GM12878 (cell line): ENCODE measurements at regions not wholly inside any gene's neighbourhood (a gene's known extent, or its start where the extent isn't known, plus 50 kb on each side); places are given as distances from the start of the nearest gene placed in this dataset.

Experiments
- ATAC-seq: fragments of 200-7000 bp; cut with Tn5 transposase; 3 replicates; pipeline ENCODE4 v1.9.1; 2020; ENCODE audit warnings: mild to moderate bottlenecking, moderate library complexity
- BruUV-seq: library from RNA; stranded (reverse); fragments of 400-500 nt; replicated peaks from 2 replicates; lab custom pipeline; 2021; lab: Mats Ljungman, UMichigan
- CTCF ChIA-PET: fragments of 300-600 bp; sonication (Branson Sonifier 250); formaldehyde crosslinking; extraction: SDS; loops from one replicate; lab custom pipeline; 2021; ENCODE audit warnings: inconsistent platforms; lab: Yijun Ruan, JAX
- POLR2A ChIA-PET: fragments of 350-600 bp; formaldehyde crosslinking; extraction: SDS; loops from one replicate; lab custom pipeline; 2021; ENCODE audit warnings: inconsistent platforms; lab: Charles Lee
- RAD21 ChIA-PET: fragments of 300-600 bp; sonication (Branson Sonifier 250); formaldehyde crosslinking; loops from one replicate; lab custom pipeline; 2023; ENCODE audit warnings: antibody characterized with exemption; ENCODE audit not compliant: unreplicated experiment; lab: Charles Lee
- SMC1A ChIA-PET: fragments of 300-600 bp; sonication (Branson Sonifier 250); formaldehyde crosslinking; loops from one replicate; lab custom pipeline; 2023; ENCODE audit not compliant: unreplicated experiment, uncharacterized antibody; lab: Charles Lee
- DNase-seq: peaks from one replicate; pipeline ENCODE4 v3.0.0-alpha.2; 2011; ENCODE audit warnings: low read depth, low spot score
- FAIRE-seq: peaks from 3 replicates; lab custom pipeline; 2011; peaks lifted over from hg19 to GRCh38; lab: Jason Lieb, UNC
- H2AFZ ChIP-seq: 2 replicates; pipeline ENCODE4 v1.6.0; 2011; ENCODE audit warnings: low read depth, low read length, control low read depth; ENCODE audit not compliant: control insufficient read depth
- H3K27ac ChIP-seq: 2 replicates; pipeline ENCODE4 v1.5.1; 2011; ENCODE audit warnings: control low read depth; ENCODE audit not compliant: control insufficient read depth, insufficient read depth
- H3K27me3 ChIP-seq, 2 experiments: replicated peaks in 1 of 2; 2 replicates each; pipeline versions ENCODE4 v1.6.0 to v1.6.1; 2011; ENCODE audit warnings: low read length in 1 of 2; ENCODE audit not compliant: control insufficient read depth in 2 of 2, insufficient read depth in 2 of 2
- H3K36me3 ChIP-seq, 2 experiments: 2 replicates each; pipeline ENCODE4 v1.5.1; 2011; ENCODE audit warnings: low read length in 1 of 2; ENCODE audit not compliant: control insufficient read depth in 2 of 2, insufficient read depth in 2 of 2
- H3K4me1 ChIP-seq: 2 replicates; pipeline ENCODE4 v1.6.1; 2011; ENCODE audit warnings: mild to moderate bottlenecking, low read length, moderate library complexity, mixed read lengths; ENCODE audit not compliant: control insufficient read depth, insufficient read depth
- H3K4me2 ChIP-seq: 2 replicates; pipeline ENCODE4 v1.6.0; 2011; ENCODE audit warnings: control low read depth; ENCODE audit not compliant: control insufficient read depth, insufficient read depth
- H3K4me3 ChIP-seq: fragments of 200-600 bp; sonication (generic); 2 replicates; pipeline ENCODE4 v1.5.1; 2016
- H3K79me2 ChIP-seq: 2 replicates; pipeline ENCODE4 v1.6.0; 2011; ENCODE audit warnings: low read length; ENCODE audit not compliant: control insufficient read depth, insufficient read depth
- H3K9ac ChIP-seq: 2 replicates; pipeline ENCODE4 v1.8.0; 2011; ENCODE audit warnings: low read length, control low read depth, mixed read lengths; ENCODE audit not compliant: control insufficient read depth, insufficient read depth
- H3K9me3 ChIP-seq: replicated peaks from 3 replicates; pipeline ENCODE4 v1.5.1; 2011; ENCODE audit warnings: mild to moderate bottlenecking, low read length; ENCODE audit not compliant: control insufficient read depth, insufficient read depth
- H4K20me1 ChIP-seq: 2 replicates; pipeline ENCODE4 v1.6.0; 2011; ENCODE audit not compliant: control insufficient read depth, insufficient read depth
- ASH2L ChIP-seq: fragments of 300-600, 200-600 bp; sonication (generic); IDR thresholded peaks from 2 replicates; pipeline ENCODE4 v1.6.1; 2017; ENCODE audit warnings: low read depth, mild to moderate bottlenecking, borderline replicate concordance
- DPF2 ChIP-seq: fragments of 450-650 bp; IDR thresholded peaks from 2 replicates; pipeline ENCODE4 v1.6.1; 2017; ENCODE audit warnings: mild to moderate bottlenecking
- EED ChIP-seq: sonication (generic); IDR thresholded peaks from 2 replicates; pipeline ENCODE4 v1.6.1; 2016; ENCODE audit warnings: antibody characterized with exemption, low read depth
- GATAD2B ChIP-seq: fragments of 450-650 bp; conservative IDR thresholded peaks from 2 replicates; pipeline ENCODE4 v1.6.1; 2017; ENCODE audit warnings: low read depth, mild to moderate bottlenecking, moderate library complexity
- POU2F2 ChIP-seq: IDR thresholded peaks from 3 replicates; pipeline ENCODE4 v1.6.1; 2011; ENCODE audit warnings: low read depth, mild to moderate bottlenecking, low read length, borderline replicate concordance
- SPI1 ChIP-seq: IDR thresholded peaks from 2 replicates; pipeline ENCODE4 v1.6.1; 2011; ENCODE audit warnings: low read depth, mild to moderate bottlenecking, low read length, moderate library complexity, borderline replicate concordance; ENCODE audit not compliant: insufficient read depth
- SREBF1 ChIP-seq: IDR thresholded peaks from 2 replicates; pipeline ENCODE4 v1.6.1; 2012; ENCODE audit warnings: mild to moderate bottlenecking, low read length
- TARDBP ChIP-seq: IDR thresholded peaks from 2 replicates; pipeline ENCODE4 v1.6.1; 2016; ENCODE audit warnings: borderline replicate concordance
- TCF7 ChIP-seq: IDR thresholded peaks from 2 replicates; pipeline ENCODE4 v1.6.1; 2014; ENCODE audit warnings: antibody characterized with exemption, borderline replicate concordance
- ZNF207 ChIP-seq: fragments of 450-650 bp; IDR thresholded peaks from 2 replicates; pipeline ENCODE4 v1.6.1; 2014; ENCODE audit warnings: antibody characterized with exemption, mild to moderate bottlenecking, borderline replicate concordance
- ZSCAN29 ChIP-seq: fragments of 450-650 bp; IDR thresholded peaks from 2 replicates; pipeline ENCODE4 v1.6.1; 2017; ENCODE audit warnings: mild to moderate bottlenecking, moderate library complexity
- WGBS: methylation state at CpG from one replicate; pipeline ENCODE4 v1.1.6; 2016; ENCODE audit warnings: low lambda C conversion rate; ENCODE audit not compliant: insufficient replicate concordance, insufficient coverage; ENCODE audit errors: missing lambda C conversion rate; 5-methylcytosine and 5-hydroxymethylcytosine counted together
- in situ Hi-C: fragments of 300-500 bp; cut with MboI; formaldehyde crosslinking; loops from 9 replicates; pipeline ENCODE4 v1.14.3; 2018; ENCODE audit warnings: mixed read lengths
- intact Hi-C: fragments of 100-400 bp; cut with micrococcal nuclease; formaldehyde crosslinking; loops from one replicate; pipeline ENCODE4 v1.14.2; 2022; ENCODE audit not compliant: unreplicated experiment
- TF ChIP-seq, protein P1 (sequence below): fragments of 150-350 bp; IDR thresholded peaks from 2 replicates; pipeline ENCODE4 v1.6.1; 2016; ENCODE audit warnings: low read depth, low read length
- TF ChIP-seq, protein P2 (sequence below): IDR thresholded peaks from 2 replicates; pipeline ENCODE4 v1.6.1; 2011; ENCODE audit warnings: borderline replicate concordance, low read depth, mild to moderate bottlenecking, moderate library complexity, mixed read lengths, low read length; ENCODE audit not compliant: insufficient read depth; ENCODE audit errors: extremely low read length
- TF ChIP-seq, protein P3 (sequence below): fragments of 450-650 bp; formaldehyde crosslinking; IDR thresholded peaks from 2 replicates; pipeline ENCODE4 v1.4.0; 2020; ENCODE audit warnings: mild to moderate bottlenecking, moderate library complexity
- TF ChIP-seq, protein P4 (sequence below): fragments of 450-650 bp; IDR thresholded peaks from 2 replicates; pipeline ENCODE4 v1.6.1; 2016; ENCODE audit warnings: mild to moderate bottlenecking

DNA sequence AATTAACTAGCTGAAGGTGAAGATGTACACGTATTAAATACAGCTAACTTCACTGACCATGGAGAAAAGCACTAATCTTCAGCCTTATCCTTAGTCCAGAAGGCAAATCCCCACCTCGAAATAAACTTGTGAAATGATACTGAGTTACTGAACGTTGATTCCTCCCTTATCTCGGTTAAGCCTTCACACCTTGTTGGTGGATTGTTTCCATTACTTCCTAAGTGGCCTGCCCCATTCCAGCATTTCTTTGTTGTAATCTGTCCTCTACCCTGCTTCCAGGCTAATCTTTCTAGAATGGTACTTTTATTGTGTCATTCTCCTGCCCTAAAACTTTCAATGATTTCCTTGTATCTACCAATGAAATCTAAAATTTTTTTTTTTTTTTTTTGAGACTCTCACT is 68.6 kb downstream of the BUB3 start (continued):
- TF ChIP-seq, protein P1, sequence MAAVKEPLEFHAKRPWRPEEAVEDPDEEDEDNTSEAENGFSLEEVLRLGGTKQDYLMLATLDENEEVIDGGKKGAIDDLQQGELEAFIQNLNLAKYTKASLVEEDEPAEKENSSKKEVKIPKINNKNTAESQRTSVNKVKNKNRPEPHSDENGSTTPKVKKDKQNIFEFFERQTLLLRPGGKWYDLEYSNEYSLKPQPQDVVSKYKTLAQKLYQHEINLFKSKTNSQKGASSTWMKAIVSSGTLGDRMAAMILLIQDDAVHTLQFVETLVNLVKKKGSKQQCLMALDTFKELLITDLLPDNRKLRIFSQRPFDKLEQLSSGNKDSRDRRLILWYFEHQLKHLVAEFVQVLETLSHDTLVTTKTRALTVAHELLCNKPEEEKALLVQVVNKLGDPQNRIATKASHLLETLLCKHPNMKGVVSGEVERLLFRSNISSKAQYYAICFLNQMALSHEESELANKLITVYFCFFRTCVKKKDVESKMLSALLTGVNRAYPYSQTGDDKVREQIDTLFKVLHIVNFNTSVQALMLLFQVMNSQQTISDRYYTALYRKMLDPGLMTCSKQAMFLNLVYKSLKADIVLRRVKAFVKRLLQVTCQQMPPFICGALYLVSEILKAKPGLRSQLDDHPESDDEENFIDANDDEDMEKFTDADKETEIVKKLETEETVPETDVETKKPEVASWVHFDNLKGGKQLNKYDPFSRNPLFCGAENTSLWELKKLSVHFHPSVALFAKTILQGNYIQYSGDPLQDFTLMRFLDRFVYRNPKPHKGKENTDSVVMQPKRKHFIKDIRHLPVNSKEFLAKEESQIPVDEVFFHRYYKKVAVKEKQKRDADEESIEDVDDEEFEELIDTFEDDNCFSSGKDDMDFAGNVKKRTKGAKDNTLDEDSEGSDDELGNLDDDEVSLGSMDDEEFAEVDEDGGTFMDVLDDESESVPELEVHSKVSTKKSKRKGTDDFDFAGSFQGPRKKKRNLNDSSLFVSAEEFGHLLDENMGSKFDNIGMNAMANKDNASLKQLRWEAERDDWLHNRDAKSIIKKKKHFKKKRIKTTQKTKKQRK = no peak
- TF ChIP-seq SREBF1 (no peak), GATAD2B (no peak), EED (no peak)

DNA sequence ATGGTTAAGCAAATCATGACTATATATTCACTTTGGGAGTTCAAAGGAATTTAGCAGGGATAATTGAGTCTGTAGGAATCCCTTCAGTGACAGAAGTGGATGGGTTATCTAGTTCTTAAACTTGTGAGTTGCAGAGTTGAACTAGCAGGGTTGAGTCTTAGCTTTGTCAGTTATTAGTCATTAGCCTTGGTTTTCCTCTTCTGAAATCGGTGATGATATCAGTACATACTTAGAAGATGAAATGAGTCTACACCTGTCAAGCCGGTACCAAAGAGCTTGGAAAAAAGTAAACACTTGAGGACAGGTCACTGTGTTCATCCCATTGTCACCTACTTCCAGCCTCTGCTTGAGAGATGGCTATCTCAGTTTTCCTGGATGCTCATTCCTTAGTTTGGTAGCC is 73.5 kb downstream of the BUB3 start:
- ChIA-PET POLR2A (no interaction called here), CTCF (interaction anchor here (0.5 to 2.6 kb wide), 3 partner anchors 21 to 736 kb away, joined by 3 to 9 read pairs (median 4); no protein-coding TSS in a partner anchor), SMC1A (interaction anchor here (1.0 kb wide), 1 partner anchor 188 kb away, joined by 3 read pairs; no protein-coding TSS in a partner anchor), RAD21 (interaction anchor here (1.3 kb wide), 1 partner anchor 20 kb away, joined by 3 read pairs; no protein-coding TSS in a partner anchor)
- no peak overlapping the region for H3K4me2 ChIP-seq
- H2AFZ ChIP-seq = no peak overlapping the region
- no TSS peak for BruUV-seq
- peaks cover 1% of the 10 kb centered on the region; the same call in 1 of the 3 replicates for H3K9me3 ChIP-seq
- H3K36me3 ChIP-seq = no peaks in the 10 kb centered on the region
- no peaks in the 10 kb centered on the region for H4K20me1 ChIP-seq
- no peak overlapping the region for H3K27ac ChIP-seq
- no peaks in the 10 kb centered on the region for H3K27me3 ChIP-seq
- no peaks in the 10 kb centered on the region for H3K4me1 ChIP-seq
- ATAC-seq (no peak), FAIRE-seq (no peak), DNase-seq (no peak)
- intact Hi-C loops = no loop called here
- 50% methylated on average over 2 of the region's 2 CpGs for WGBS
- in situ Hi-C loops = no loop called here
- no peak overlapping the region for H3K9ac ChIP-seq
- H3K79me2 ChIP-seq = no peaks in the 10 kb centered on the region
- no peak overlapping the region for H3K4me3 ChIP-seq
- TF ChIP-seq, protein P2, sequence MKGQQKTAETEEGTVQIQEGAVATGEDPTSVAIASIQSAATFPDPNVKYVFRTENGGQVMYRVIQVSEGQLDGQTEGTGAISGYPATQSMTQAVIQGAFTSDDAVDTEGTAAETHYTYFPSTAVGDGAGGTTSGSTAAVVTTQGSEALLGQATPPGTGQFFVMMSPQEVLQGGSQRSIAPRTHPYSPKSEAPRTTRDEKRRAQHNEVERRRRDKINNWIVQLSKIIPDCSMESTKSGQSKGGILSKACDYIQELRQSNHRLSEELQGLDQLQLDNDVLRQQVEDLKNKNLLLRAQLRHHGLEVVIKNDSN = no peak
- TF ChIP-seq ZNF207 (no peak), ZSCAN29 (no peak), POU2F2 (no peak), ASH2L (no peak), TARDBP (no peak), TCF7 (no peak), SPI1 (no peak), DPF2 (no peak)
- TF ChIP-seq, protein P3, sequence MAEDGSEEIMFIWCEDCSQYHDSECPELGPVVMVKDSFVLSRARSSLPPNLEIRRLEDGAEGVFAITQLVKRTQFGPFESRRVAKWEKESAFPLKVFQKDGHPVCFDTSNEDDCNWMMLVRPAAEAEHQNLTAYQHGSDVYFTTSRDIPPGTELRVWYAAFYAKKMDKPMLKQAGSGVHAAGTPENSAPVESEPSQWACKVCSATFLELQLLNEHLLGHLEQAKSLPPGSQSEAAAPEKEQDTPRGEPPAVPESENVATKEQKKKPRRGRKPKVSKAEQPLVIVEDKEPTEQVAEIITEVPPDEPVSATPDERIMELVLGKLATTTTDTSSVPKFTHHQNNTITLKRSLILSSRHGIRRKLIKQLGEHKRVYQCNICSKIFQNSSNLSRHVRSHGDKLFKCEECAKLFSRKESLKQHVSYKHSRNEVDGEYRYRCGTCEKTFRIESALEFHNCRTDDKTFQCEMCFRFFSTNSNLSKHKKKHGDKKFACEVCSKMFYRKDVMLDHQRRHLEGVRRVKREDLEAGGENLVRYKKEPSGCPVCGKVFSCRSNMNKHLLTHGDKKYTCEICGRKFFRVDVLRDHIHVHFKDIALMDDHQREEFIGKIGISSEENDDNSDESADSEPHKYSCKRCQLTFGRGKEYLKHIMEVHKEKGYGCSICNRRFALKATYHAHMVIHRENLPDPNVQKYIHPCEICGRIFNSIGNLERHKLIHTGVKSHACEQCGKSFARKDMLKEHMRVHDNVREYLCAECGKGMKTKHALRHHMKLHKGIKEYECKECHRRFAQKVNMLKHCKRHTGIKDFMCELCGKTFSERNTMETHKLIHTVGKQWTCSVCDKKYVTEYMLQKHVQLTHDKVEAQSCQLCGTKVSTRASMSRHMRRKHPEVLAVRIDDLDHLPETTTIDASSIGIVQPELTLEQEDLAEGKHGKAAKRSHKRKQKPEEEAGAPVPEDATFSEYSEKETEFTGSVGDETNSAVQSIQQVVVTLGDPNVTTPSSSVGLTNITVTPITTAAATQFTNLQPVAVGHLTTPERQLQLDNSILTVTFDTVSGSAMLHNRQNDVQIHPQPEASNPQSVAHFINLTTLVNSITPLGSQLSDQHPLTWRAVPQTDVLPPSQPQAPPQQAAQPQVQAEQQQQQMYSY (CRISPR knock-in tag) = no peak
- TF ChIP-seq, protein P4, sequence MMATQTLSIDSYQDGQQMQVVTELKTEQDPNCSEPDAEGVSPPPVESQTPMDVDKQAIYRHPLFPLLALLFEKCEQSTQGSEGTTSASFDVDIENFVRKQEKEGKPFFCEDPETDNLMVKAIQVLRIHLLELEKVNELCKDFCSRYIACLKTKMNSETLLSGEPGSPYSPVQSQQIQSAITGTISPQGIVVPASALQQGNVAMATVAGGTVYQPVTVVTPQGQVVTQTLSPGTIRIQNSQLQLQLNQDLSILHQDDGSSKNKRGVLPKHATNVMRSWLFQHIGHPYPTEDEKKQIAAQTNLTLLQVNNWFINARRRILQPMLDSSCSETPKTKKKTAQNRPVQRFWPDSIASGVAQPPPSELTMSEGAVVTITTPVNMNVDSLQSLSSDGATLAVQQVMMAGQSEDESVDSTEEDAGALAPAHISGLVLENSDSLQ = no peak
